Stimulated activated CD4-positive, alpha-beta T cell treated with anti-CD3 and anti-CD28 coated beads, TNF-alpha, amount 100 ng/mL, for 4 hours (primary cell): ENCODE measurements at regions not wholly inside any gene's neighbourhood (a gene's known extent, or its start where the extent isn't known, plus 50 kb on each side); places are given as distances from the start of the nearest gene placed in this dataset.
"Not testable (repeated sequence)": the region's sequence is repeated elsewhere in the genome, so short reads cannot be mapped to it uniquely, and the experiment has no call there.

Experiments
- DNase-seq, 3 experiments: peaks; one replicate each; pipeline ENCODE4 v3.0.0-alpha.2; 2020; ENCODE audit warnings: low read depth in 3 of 3

DNA sequence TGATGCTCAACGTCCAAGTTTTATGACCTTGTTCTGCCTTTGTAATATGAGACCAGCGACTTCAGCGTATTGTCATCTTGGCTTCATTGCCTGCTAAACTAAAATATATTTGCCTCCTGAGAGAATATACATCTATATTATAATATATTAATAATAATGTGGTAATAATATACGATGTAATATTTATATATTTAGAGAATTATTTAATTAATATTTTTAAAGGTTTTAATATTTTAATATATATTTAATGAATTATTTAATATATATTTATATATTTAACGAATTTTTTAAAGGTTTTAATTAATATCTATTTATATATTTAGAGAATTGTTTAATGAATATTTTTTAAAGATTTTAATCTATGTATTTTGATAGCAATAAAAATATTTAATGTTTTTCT is 700.7 kb downstream of the TAF11L14 start:
- no peak for DNase-seq

DNA sequence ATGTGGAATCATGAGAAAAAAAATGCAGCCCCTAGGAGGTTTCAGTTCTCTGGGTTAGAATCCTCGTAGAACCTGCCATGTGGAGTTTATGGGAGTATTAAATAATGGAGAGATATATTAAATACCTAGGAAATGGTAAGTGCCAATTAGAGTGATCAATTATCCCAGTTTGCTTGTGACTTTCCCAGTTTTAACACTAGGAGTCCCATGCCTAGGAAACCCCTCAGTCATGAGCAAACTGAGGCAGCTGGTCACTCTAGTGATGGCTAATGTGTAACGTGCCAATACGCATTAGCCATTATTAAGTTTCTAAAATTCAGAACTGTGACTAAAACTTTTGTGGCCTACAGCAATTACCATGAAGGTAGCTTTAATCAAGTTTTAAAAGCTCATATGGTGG is 720.6 kb downstream of the TAF11L14 start:
- DNase-seq = no peak

DNA sequence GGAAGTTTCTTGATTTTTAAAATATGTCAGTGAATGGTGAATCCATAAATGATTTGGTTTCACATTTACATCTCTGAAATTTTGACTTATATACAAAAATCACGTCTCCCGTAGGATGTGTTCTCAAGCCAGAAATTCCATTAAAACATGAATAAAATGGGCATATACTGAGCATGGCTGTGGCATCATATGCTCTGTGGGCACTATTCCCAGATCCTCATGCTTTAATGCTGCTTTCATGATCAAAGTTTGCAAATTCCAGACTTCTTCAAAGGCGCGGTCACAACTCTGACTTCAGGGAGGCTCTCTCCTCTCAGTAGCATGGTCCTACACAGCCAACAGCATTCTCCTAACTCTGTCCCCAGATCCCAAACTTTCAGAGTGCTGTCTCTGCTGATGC is 723.2 kb downstream of the TAF11L14 start:
- no peak for DNase-seq

DNA sequence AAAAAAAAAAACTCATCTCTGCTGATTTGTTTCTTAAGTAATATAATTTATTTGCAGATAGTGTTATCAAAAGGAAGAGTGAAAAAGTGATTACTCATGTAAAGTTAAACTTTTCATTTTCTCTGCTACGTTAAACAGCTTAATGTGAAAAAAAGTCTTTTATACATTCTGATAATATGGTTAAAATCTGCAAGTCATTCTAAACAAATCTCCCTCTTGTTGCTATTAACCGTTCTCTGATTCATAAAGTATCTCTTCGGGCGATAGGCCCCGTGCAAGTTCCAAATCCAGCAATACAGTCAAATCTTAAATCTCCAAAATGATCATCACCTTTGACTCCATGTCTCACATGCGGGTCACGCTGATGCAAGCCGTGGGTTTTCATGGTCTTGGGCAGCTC is 732.0 kb downstream of the TAF11L14 start:
- DNase-seq = no peak

DNA sequence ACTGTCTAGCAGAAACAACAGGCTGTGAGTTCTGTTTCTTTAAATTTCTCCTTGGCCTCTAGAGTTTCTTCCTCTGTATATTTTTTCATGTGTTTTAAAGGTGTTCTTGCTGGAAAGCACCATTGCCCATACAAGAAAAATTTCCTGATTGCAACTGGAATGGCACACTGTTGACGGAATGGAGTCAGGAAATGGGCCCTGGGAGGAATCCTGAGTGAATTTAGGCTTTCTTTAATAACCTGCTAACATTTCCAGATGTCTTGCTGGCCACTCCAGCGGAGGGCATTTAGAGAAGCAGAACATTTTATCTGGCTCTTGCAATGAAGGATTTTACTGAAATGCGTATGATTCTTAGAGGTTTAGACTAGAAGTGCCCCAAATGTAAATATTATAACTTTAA is 736.3 kb downstream of the TAF11L14 start:
- no peak for DNase-seq

DNA sequence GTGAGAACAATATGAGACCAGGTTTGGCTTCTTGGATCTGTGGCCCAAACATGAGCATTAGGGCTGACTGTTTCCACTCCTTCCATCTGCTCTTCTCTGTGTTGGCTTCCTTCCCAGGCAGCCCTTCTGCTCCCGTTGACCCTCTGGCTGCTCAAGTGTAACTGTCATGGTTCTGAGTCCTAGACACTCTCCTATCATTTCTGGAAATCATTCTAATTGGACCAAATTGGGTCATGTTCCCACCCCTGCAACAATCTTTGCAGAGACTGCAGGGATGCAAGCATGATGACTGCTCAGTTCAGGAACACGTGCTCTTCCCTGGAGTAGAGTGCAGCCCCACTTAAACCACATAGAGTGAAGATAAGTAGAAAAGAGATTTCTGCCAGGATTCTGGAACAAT is 741.4 kb downstream of the TAF11L14 start:
- DNase-seq = no peak

DNA sequence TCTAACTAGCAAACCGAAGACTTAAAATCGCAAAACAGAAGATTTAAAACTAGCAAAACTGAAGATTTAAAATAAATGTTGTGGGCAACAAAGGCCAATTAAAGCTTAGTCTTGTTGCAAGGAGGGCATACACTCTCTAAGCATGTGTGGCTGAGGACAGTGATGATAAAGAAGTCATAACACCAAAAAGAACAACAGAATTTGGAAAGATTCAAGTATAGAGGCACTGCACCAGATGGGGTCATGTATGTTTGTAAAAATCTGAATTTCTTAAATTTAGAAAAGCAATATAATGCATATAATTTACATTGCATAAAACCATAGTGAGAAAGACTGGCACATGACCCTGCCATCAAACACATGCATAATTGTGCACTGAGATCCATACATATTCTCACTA is 743.8 kb downstream of the TAF11L14 start:
- DNase-seq = no peak

DNA sequence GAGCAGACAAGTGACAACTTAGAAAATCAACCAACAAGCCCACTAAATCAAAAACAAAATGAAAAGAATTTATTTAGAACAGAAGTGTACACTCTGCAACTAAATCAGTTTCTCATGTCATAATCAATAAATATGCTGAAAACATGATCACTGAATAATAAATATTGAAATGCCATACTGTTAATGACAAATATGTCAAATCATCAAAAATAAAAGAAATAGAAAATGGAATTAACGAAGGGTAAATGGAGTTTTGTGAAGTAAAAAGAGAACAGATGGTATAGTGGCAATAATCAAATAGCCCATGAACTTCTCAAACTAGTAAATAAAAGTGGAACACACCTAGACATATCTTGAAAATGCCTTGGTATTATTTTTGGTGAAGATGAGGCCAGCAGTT is 744.9 kb downstream of the TAF11L14 start:
- DNase-seq = no peak

DNA sequence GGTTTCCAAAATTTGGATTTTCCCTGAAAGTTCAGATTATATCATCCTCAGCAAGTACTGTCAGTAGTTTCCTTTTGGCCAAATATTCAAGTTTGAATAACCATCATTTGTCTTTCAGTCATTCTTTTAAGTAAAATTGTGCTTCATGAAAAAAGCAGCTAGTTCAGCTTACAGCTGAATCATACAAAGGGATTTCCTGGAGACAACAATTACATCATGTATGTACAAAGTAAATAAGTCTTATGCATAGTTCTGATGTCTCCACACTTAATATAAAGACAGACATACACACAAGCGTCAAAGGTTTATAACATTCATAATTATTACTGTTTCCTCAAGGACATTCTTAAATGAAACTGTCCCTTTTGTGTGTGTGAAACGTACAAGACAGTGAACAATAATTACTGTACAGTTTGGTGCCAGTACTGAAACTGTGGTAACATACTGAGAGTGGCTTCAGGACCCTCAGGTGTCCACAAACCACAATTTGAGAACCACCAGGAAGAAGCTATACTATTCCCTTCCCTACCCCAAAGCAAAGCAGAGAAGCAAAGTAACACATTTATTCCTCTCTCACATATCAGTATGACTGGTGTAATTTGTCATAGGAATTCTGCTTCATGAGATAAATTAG is 746.6 kb downstream of the TAF11L14 start:
- DNase-seq = no peak

DNA sequence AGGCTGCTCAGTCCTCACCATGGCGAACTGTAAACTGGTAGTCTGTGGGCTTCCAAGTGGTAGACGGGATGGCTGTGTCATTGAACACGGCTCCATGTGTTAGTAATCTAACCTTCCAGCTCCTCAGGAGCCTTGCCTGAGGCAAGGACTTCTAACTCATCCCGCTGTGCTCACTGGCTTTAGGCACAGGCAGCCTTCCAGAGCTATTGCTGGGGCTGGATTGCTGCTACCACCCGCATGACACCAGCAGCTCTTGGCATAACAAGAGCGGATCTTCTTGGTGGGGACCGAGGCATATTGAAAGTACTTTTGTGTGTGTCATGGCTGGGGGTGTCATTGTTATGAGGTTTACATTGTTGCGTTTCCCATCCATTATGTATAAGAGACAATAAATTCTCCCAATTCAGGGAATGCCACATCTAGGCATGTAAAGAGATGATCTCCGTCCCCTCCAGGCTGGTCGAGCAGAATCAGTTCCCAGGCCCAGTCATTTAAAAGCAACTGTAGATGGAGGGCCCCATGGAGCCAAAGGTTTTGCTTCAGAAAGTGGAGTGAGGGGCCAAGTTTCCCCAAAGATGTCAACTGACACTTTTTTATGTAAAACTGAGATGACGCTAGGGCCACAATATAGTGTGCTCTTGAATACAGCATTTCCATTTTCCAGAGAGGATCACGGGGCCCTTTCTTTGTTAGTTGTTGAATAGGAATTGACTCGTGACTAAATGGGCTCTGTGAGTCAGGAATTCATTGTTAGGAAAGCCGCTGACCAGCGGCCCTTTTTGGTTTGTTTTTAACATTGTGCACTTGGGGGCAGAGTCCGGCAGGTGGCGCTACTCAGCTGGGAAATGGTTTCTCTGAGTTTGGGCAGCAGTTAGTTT is 759.5 kb downstream of the TAF11L14 start:
- DNase-seq = peak in 1 of 3 experiments; percentile 15

DNA sequence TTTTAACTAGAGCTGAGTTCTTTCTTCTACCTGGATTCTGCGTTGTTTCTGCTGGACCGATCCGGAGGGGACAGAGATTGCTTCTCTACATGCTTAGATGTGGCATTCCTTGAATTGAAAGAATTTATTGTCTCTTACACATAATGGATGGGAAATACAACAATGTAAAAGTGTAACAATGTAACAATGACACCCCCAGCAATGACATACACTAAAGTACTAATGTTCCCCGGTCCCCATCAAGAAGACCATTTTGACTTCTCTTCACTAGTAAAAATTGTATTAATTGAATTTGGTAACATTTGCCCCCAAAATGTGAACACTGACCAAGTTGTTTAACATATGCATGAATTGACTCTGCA is 760.2 kb downstream of the TAF11L14 start:
- no peak for DNase-seq

DNA sequence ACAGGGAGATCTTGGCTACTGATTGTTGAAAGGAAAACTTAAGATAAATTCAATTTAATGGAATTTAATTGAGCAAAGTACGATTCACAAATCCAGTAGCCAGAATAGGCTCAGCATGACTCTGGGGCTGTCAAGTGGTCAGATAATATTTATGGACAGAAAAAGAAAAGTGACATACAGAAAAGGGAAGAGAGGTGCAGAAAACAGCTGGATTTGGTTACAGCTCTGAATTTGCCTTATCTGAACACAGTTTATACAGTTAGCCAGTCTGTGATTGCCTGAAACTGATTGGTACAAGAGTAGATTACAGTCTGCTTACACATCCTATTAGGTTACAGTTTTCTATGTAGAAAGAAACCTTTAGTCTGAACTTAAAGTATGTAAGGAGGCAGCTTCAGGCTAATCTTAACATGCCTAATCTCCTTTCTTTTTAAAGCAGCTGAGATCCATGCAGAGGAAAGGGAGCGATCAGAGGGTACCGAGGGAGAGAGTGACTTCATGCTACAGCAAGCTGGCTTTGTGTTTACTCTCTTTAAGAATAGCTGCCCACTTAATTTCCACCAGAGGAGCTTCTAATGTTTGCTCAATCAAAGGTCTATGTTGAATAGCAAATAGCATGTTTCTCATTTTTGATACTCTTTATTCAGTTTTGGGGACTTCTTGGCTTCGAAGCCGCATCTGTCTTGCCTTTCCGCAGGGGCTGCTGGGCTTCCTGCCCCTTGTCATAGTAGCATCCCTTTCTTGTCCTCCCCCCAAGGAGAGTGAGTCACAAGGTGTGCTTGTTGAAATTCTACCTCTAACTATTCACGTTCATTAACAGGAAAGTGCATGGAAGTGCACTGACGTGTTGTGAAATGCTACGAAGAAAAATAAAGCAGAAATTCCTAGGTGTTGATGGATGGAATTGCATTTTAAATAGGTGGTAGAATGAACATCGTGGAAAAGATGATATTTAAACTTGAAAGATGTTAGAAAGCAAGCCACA is 761.2 kb downstream of the TAF11L14 start:
- no peak for DNase-seq

DNA sequence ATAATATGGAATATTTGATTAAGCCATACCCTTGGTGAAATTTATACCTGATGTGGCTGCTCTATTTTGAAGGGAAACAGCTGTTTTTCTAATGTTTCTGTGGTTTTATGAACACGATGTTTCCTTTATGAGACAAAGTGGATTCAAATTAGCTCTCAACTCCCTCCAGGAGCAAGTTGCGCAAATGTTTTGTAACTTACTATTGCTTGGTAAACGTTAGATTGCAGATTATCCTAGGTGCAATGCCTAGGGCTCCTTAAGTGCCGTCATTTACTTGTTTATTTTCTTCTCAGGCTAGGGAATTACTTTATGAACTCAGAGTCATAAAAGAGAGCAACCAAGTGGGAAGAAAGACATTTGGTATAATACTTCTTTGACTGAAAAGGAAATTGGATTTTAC is 763.1 kb downstream of the TAF11L14 start:
- DNase-seq = no peak

DNA sequence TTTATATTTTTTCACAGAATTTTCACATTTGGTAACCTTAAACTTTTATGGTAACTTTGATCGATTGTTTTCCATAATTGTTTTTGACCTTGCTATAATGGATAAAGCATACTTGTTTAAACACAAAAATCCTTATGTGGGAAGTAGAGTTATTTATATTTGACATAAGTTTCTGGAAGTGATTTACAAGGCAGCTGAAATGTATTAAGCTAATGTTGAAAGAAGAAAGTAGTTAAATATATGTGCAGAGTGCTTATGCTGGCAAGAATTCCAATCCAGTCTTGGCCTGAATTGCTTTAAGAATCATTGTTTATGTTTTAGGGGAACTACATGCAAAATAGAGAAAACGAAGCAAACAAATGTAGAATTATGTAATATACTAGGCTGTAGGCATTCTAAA is 763.6 kb downstream of the TAF11L14 start:
- no peak for DNase-seq

DNA sequence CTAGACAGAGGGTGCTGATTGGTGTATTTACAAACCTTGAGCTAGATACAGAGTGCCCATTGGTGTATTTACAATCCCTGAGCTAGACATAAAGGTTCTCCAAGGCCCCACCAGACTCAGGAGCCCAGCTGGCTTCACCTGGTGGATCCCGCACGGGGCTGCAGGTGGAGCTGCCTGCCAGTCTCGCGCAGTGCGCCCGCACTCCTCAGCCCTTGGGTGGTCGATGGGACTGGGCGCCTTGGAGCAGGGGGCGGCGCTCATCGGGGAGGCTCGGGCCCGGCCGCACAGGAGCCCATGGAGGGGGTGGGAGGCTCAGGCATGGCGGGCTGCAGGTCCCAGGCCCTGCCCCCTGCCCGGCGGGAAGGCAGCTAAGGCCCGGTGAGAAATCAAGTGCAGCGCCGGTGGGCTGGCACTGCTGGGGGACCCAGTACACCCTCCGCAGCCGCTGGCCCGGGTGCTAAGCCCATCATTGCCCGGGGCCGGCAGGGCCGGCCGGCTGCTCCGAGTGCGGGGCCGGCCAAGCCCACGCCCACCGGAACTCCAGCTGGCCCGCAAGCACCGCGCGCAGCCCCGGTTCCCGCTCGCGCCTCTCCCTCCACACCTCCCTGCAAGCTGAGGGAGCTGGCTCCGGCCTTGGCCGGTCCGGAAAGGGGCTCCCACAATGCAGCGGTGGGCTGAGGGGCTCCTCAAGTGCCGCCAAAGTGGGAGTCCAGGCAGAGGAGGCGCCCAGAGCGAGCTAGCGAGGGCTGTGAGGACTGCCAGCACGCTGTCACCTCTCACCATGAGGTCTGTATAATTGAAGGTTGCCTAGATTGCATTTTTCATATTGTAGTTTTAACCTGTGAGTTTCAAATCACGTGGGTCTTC is 765.4 kb downstream of the TAF11L14 start:
- not testable (repeated sequence) for DNase-seq

DNA sequence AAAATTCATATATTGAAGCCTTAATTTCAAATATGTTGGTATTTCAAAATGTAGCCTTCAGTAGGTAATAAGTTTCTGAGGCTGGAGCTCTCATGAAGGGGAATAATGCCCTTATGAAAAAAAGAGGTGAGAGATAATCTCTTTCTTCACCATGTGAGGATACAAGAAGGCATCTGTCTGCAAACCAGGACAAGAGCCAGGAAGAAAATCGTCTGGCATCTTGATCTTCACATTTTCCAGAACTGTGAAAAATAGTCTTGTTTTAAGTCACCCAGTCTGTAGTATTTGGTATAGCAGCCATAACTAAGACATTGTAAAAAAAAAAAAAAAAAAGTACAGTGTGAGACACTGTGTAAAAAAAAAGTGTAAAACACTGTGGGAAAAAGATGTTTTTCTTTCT is 768.9 kb downstream of the TAF11L14 start:
- no peak for DNase-seq

DNA sequence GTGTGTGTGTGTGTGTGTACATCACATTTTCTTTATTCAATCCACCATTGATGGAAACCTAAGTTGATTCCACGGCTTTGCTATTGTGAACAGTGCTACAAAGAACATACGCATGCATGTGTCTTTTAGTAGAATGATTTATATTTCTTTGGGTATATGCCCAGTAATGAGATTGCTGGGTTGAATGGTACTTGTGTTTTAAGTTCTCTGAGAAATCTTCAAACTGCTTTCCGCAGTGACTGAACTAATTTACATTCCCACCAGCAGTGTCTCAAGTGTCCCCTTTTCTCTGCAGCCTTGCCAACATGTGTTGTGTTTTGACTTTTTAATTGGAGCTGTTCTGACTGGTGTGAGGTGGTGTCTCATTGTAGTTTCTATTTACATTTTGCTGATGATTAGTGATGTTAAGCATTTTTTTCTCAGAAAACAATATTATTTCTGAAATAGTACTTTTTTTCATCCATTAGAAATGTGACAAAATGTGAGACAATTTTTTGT is 769.7 kb downstream of the TAF11L14 start:
- no peak for DNase-seq

DNA sequence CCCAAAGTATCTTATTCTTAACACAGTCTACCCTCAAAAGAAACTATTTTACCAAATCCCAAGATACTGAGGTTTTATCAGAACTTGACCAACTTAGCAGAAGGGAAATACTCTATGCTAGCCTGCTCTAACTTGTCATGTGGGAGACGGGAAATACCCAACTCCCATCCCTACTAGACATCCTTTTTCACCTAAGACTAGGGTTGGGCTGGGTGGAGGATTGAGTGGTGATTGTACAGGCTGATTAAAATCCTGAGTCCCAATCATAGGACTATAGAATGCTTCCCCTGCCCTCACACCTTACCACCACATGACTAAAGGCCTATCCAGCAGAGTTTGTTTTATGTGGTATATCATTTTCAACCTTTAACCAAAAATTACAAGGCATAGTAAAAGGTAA is 786.5 kb downstream of the TAF11L14 start:
- DNase-seq = no peak

DNA sequence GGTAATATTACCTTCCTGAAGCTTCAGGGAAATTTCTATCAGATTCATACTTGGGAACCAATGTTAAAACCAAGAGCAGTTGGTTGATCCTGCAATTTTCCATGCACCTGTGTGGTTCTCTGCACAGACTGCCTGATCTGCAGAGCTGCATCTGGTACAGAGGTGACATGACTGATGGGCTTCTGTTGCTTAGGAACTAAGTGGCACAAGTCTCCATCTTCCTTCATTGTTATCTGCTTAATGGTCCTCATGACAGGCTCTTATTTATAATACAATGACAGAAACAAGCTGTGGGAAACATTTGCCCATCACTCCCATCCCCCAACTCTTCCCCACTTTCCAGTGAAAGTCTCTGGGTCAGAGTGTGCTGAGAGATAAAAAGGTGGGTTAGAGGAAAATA is 799.1 kb downstream of the TAF11L14 start:
- no peak for DNase-seq

DNA sequence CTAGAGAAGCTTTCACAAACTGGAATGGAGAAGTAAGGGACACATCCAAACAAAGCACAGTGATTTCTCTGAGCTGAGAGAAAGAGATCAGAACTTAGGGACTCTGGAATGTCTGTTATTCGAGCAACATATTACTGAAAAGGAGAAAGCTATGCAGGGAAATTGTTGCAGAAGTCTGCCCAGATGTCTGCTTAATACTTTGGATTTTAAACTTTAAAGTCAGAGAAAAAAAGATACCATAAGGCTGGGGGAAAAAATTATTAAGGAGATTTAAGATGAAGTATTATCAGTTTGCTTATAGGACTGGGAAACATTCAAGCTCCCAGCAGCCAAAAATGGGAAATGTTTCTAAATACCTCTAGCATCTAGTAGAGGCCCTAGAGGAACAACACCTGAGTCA is 803.9 kb downstream of the TAF11L14 start:
- no peak for DNase-seq

DNA sequence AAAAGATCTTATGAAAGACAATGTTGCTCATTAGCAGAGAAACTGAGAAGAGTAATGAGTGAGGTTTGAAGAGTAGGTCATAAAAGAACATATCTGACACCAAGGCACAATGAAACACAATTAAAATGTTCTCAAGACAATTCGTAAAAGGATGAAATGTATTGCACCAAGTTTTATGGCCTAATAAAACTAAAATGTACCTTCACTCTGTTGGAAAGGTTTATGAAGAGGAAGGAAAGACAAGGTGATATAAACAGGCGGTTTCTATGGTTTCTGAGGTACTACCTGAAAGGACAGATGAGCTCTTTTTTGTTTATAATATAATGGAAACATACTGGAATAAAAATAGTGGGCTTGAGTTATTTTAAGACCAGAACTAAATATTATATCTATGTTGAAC is 821.3 kb downstream of the TAF11L14 start:
- DNase-seq = no peak
